ENCODE measurements at regions not wholly inside any gene's neighbourhood (a gene's known extent, or its start where the extent isn't known, plus 50 kb on each side); places are given as distances from the start of the nearest gene placed in this dataset.

DNA sequence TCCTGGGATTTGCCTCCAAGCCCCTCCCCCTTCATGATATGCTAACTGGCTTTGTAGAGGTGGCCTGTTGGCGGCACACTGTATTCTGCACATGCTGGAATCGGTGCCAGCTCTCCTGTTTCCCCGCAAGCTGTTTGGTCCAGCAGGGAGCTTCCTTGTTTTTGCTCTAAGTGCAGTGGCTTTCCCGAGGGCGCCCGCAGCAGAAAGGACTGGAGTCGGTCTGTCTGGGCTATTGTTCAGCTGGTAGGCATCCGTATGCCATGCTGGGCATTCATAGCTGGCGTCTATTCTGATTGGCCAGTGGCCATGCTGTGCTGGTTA lies 88.9 kb upstream of the MED13L start:
- Histone ChIP-seq H3K9me3 (ENCODE audit: control insufficient read depth, low read depth, low read length) (no peaks in the 10 kb centered on the region), H3K9ac (ENCODE audit: extremely low read depth, insufficient read length, low read length) (no peak overlapping the region), H3K18ac (ENCODE audit: insufficient read length, low read depth, low read length) (no peak overlapping the region), H2BK20ac (ENCODE audit: low read depth, low read length, poor library complexity, severe bottlenecking) (no peak overlapping the region), H3K23ac (ENCODE audit: insufficient read length, low read depth, low read length) (no peak overlapping the region), H2BK12ac (ENCODE audit: insufficient read length, low read depth, low read length) (no peak overlapping the region), H3K4me2 (ENCODE audit: insufficient read depth, insufficient read length, low read length) (no peak overlapping the region), H3K56ac (ENCODE audit: insufficient read length, low read depth, low read length) (no peak overlapping the region), H3K4ac (ENCODE audit: low read depth, low read length) (no peak overlapping the region), H4K91ac (ENCODE audit: insufficient read length, low read depth, low read length) (no peak overlapping the region), H4K8ac (replicated peaks; ENCODE audit: insufficient read length, low read depth, low read length) (no peak overlapping the region), H3K79me2 (ENCODE audit: insufficient read depth, low read length) (no peaks in the 10 kb centered on the region), H3K23me2 (ENCODE audit: insufficient read length, low read depth, low read length, poor library complexity, severe bottlenecking) (no peaks in the 10 kb centered on the region), H4K5ac (ENCODE audit: insufficient read length, low read depth, low read length) (no peak overlapping the region), H2BK15ac (ENCODE audit: low read depth, low read length) (no peak overlapping the region), H2AFZ (ENCODE audit: low read length) (no peak overlapping the region), H3K27me3 (ENCODE audit: insufficient read depth, low read length) (no peaks in the 10 kb centered on the region), H3K27ac (ENCODE audit: insufficient read length, low read depth, low read length) (no peak overlapping the region), H2BK5ac (ENCODE audit: insufficient read length, low read length) (no peak overlapping the region), H3K79me1 (ENCODE audit: insufficient read depth, low read depth, low read length, poor library complexity, severe bottlenecking) (no peaks in the 10 kb centered on the region), H3K14ac (ENCODE audit: insufficient read depth, low read length) (no peak overlapping the region), H3K4me1 (ENCODE audit: insufficient read depth, low read length) (no peaks in the 10 kb centered on the region), H4K20me1 (ENCODE audit: control insufficient read depth, insufficient read depth, insufficient read length) (no peaks in the 10 kb centered on the region), H2AK5ac (ENCODE audit: insufficient read length, low read length) (no peak overlapping the region), H3T11ph (ENCODE audit: low read length) (no peak overlapping the region), H2BK120ac (ENCODE audit: low read depth, low read length, poor library complexity, severe bottlenecking) (no peak overlapping the region)
- TF ChIP-seq CTCF (conservative IDR thresholded peaks at IDR 0.05), result no peak
- WGBS (ENCODE audit: extremely low coverage, insufficient read length, low lambda C conversion rate), result no CpG with 5 or more reads among the region's 9 CpGs
- no peaks in the 10 kb centered on the region; the same call in 1 of the 2 replicates for H3K27me3 Mint-ChIP-seq (ENCODE audit: low read depth)
- H3K27ac Mint-ChIP-seq, result peak overlapping the region in 1 of 3 experiments; percentile 11; a peak in 1 of 7 replicates
- H3K9me3 Mint-ChIP-seq, result no peaks in the 10 kb centered on the region
- no peaks in the 10 kb centered on the region for H3K36me3 Mint-ChIP-seq (ENCODE audit: insufficient read depth in 1 of 3, low read depth in 3 of 3)
- DNase-seq, result no peak
- H3K4me1 Mint-ChIP-seq, result peaks cover 3 to 16% of the 10 kb centered on the region in 2 experiments; a peak in 3 of 4 replicates
- H3K4me3 Mint-ChIP-seq, result no peak overlapping the region
